ENCODE measurements at regions not wholly inside any gene's neighbourhood (a gene's known extent, or its start where the extent isn't known, plus 50 kb on each side); places are given as distances from the start of the nearest gene placed in this dataset.

- Histone ChIP-seq H3K4me3 (ENCODE audit: low read length) (no peak overlapping the region), H3K9me3 (ENCODE audit: low read length) (no peaks in the 10 kb centered on the region), H3K4me1 (ENCODE audit: insufficient read depth, low read length) (peaks cover 13% of the 10 kb centered on the region), H2AFZ (ENCODE audit: low read depth, low read length) (no peak overlapping the region), H3K36me3 (ENCODE audit: insufficient read depth, low read length) (no peaks in the 10 kb centered on the region), H3K27me3 (ENCODE audit: insufficient read depth, low read length) (no peaks in the 10 kb centered on the region)
Observed at GRCh38 chr13:108451121-108451520, 178.3 kb upstream of the MYO16 start.

GRCh38 chr13:108455320-108455719 is 174.1 kb upstream of the MYO16 start:
- Histone ChIP-seq H3K4me3 (ENCODE audit: low read length) (no peak overlapping the region), H3K27me3 (ENCODE audit: insufficient read depth, low read length) (no peaks in the 10 kb centered on the region), H3K9me3 (ENCODE audit: low read length) (no peaks in the 10 kb centered on the region), H3K36me3 (ENCODE audit: insufficient read depth, low read length) (no peaks in the 10 kb centered on the region), H2AFZ (ENCODE audit: low read depth, low read length) (no peak overlapping the region), H3K4me1 (ENCODE audit: insufficient read depth, low read length) (peaks cover 13% of the 10 kb centered on the region)

DNA sequence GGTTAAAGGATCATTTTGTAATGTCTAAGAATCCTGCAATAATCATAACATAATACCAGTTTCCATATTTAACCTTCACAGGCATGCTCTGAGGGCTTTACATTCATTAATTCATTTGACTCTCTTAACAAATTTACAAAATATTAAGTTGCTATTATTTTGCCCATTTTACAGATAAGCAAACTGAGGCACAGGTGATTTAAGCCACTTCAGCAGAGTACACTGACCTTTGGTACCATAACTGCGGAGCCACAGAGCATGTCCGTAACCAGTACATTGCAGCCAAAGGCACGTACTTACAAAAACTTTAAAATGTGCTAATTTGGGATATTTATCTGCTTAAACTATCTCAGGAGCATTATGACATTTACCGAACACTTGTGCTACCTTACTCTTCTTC is 169.4 kb upstream of the MYO16 start:
- H3K36me3 ChIP-seq (ENCODE audit: insufficient read depth, low read length) = no peaks in the 10 kb centered on the region

GRCh38 chr13:108460746-108461145 is 168.7 kb upstream of the MYO16 start:
- H3K4me3 ChIP-seq (ENCODE audit: low read length) = no peak overlapping the region
- H3K9me3 ChIP-seq (ENCODE audit: low read length) = no peaks in the 10 kb centered on the region
- no peak overlapping the region for H2AFZ ChIP-seq (ENCODE audit: low read depth, low read length)
- no peaks in the 10 kb centered on the region for H3K27me3 ChIP-seq (ENCODE audit: insufficient read depth, low read length)
- H3K36me3 ChIP-seq (ENCODE audit: insufficient read depth, low read length) = no peaks in the 10 kb centered on the region
- peaks cover 10% of the 10 kb centered on the region for H3K4me1 ChIP-seq (ENCODE audit: insufficient read depth, low read length)

More for the DNA sequence above, 169.4 kb upstream of the MYO16 start:
- no peak overlapping the region for H3K4me3 ChIP-seq (ENCODE audit: low read length)
- H2AFZ ChIP-seq (ENCODE audit: low read depth, low read length) = no peak overlapping the region
- no peaks in the 10 kb centered on the region for H3K27me3 ChIP-seq (ENCODE audit: insufficient read depth, low read length)
- peaks cover 10% of the 10 kb centered on the region for H3K4me1 ChIP-seq (ENCODE audit: insufficient read depth, low read length)
- no peaks in the 10 kb centered on the region for H3K9me3 ChIP-seq (ENCODE audit: low read length)

DNA sequence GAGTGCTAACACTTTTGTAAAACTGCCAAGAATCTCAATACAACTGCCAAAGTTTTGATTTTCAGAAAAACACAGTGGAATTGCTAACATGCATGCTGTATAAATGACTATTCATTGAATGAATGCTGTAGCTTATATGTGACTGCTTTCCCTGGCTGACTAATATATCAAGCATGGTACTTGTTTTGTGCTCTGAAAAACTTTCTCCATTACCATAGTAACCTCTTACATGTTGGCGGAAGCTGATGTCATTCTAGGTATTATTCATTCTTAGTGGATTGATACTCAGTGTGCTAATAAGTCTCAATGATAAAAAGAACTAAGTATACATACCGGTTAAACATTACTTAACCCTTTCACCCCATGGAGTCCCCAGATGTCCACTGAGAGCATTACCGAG is 166.1 kb upstream of the MYO16 start:
- Histone ChIP-seq H3K4me3 (ENCODE audit: low read length) (no peak overlapping the region), H3K27me3 (ENCODE audit: insufficient read depth, low read length) (no peaks in the 10 kb centered on the region), H3K4me1 (ENCODE audit: insufficient read depth, low read length) (peaks cover 10% of the 10 kb centered on the region), H2AFZ (ENCODE audit: low read depth, low read length) (peak overlapping the region; percentile 1), H3K36me3 (ENCODE audit: insufficient read depth, low read length) (no peaks in the 10 kb centered on the region), H3K9me3 (ENCODE audit: low read length) (no peaks in the 10 kb centered on the region)

DNA sequence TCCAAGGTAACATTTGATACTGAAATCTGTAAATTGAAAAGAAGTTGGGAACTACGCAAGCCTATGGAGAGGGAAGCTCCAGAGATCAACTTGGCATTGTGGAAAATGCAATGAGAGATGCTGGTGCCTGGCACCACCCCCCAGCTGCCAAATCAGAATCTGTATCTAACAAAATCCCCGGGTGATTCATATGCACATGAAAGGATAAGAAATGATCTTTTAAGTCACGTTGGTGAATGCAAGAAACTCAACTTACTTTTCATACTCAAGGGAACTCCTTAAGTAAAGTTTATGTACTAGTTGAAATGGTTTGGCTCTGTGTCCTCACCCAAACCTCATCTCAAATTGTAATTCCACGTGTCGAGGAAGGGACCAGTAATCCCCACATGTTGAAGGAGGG is 158.5 kb upstream of the MYO16 start:
- H3K4me1 ChIP-seq (ENCODE audit: insufficient read depth, low read length) = no peaks in the 10 kb centered on the region
- no peak overlapping the region for H2AFZ ChIP-seq (ENCODE audit: low read depth, low read length)
- no peaks in the 10 kb centered on the region for H3K27me3 ChIP-seq (ENCODE audit: insufficient read depth, low read length)
- no peaks in the 10 kb centered on the region for H3K9me3 ChIP-seq (ENCODE audit: low read length)
- H3K36me3 ChIP-seq (ENCODE audit: insufficient read depth, low read length) = no peaks in the 10 kb centered on the region
- H3K4me3 ChIP-seq (ENCODE audit: low read length) = no peak overlapping the region

DNA sequence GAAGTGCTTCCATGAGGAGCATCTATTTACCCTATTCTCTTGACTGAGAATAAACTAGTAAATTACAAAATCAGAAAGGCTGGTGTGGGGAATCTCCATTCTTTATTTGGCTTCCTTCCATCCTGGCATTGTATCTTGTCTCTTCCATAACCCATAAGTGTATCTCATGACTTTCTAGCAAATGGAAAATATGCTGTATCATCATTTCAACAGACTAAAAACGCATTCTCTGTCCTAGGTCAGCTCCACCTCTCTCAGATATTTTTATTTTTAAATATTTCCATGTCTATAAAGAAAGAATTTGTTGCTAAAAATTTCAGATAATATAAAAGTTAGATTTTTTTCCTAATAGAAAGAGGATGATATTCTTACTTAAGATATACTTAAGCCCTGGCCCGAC is 154.2 kb upstream of the MYO16 start:
- Histone ChIP-seq H3K4me3 (ENCODE audit: low read length) (no peak overlapping the region), H3K9me3 (ENCODE audit: low read length) (no peaks in the 10 kb centered on the region)

DNA sequence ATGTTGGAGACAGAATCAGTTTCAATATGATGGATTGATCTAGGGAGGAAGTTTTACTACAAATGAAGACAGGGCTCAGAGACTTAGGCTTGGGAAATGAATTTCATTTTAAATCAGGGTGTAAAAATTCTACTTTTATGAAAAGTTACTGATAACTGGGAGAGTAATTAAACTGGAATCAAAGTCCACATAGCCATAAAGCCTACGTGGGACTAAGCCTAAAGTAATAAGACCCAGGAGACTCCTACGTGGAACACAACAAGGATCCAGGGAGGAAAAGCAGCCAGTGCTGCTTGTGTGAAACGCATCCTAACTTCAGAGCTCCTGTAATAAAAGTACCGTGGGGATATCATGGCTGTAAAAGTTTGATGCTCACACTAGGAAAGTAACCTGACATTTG is 152.0 kb upstream of the MYO16 start:
- H3K4me1 ChIP-seq (ENCODE audit: insufficient read depth, low read length) = no peaks in the 10 kb centered on the region
- no peak overlapping the region for H2AFZ ChIP-seq (ENCODE audit: low read depth, low read length)
- H3K4me3 ChIP-seq (ENCODE audit: low read length) = no peak overlapping the region
- no peaks in the 10 kb centered on the region for H3K9me3 ChIP-seq (ENCODE audit: low read length)
- no peaks in the 10 kb centered on the region for H3K36me3 ChIP-seq (ENCODE audit: insufficient read depth, low read length)
- no peaks in the 10 kb centered on the region for H3K27me3 ChIP-seq (ENCODE audit: insufficient read depth, low read length)

More for the DNA sequence above, 154.2 kb upstream of the MYO16 start:
- Histone ChIP-seq H3K27me3 (ENCODE audit: insufficient read depth, low read length) (no peaks in the 10 kb centered on the region), H3K36me3 (ENCODE audit: insufficient read depth, low read length) (no peaks in the 10 kb centered on the region), H3K4me1 (ENCODE audit: insufficient read depth, low read length) (no peaks in the 10 kb centered on the region), H2AFZ (ENCODE audit: low read depth, low read length) (no peak overlapping the region)

DNA sequence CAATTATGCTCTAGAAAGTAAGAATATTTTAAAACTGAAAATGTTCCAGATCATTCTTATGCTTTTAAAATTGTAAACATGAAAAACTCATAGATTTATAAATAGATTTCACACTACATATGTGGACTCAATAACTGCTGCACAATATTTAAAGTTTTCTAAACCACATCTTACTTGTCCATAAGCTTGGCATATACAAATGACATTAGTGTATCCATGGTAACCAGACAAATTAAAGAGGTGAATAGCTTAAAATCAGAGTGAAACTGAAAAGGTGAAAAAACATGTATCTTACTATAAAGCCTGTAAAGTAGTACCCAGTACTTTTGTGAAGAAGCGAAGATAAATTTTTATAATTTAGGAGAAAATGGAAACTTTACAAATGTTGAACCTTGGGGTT is 151.2 kb upstream of the MYO16 start:
- Histone ChIP-seq H2AFZ (ENCODE audit: low read depth, low read length) (no peak overlapping the region), H3K4me1 (ENCODE audit: insufficient read depth, low read length) (no peaks in the 10 kb centered on the region), H3K36me3 (ENCODE audit: insufficient read depth, low read length) (no peaks in the 10 kb centered on the region), H3K9me3 (ENCODE audit: low read length) (no peaks in the 10 kb centered on the region), H3K27me3 (ENCODE audit: insufficient read depth, low read length) (no peaks in the 10 kb centered on the region), H3K4me3 (ENCODE audit: low read length) (no peak overlapping the region)

GRCh38 chr13:108483981-108484380 is 145.4 kb upstream of the MYO16 start:
- Histone ChIP-seq H3K9me3 (ENCODE audit: low read length) (no peaks in the 10 kb centered on the region), H3K4me1 (ENCODE audit: insufficient read depth, low read length) (no peaks in the 10 kb centered on the region), H3K36me3 (ENCODE audit: insufficient read depth, low read length) (no peaks in the 10 kb centered on the region), H3K4me3 (ENCODE audit: low read length) (no peak overlapping the region), H3K27me3 (ENCODE audit: insufficient read depth, low read length) (no peaks in the 10 kb centered on the region), H2AFZ (ENCODE audit: low read depth, low read length) (no peak overlapping the region)

GRCh38 chr13:108486096-108486495 is 143.3 kb upstream of the MYO16 start:
- Histone ChIP-seq H3K4me3 (ENCODE audit: low read length) (no peak overlapping the region), H3K27me3 (ENCODE audit: insufficient read depth, low read length) (no peaks in the 10 kb centered on the region), H2AFZ (ENCODE audit: low read depth, low read length) (no peak overlapping the region), H3K9me3 (ENCODE audit: low read length) (no peaks in the 10 kb centered on the region), H3K4me1 (ENCODE audit: insufficient read depth, low read length) (no peaks in the 10 kb centered on the region), H3K36me3 (ENCODE audit: insufficient read depth, low read length) (no peaks in the 10 kb centered on the region)

GRCh38 chr13:108494991-108495645 is 134.3 kb upstream of the MYO16 start:
- H3K4me1 ChIP-seq (ENCODE audit: insufficient read depth, low read length) = peaks cover 25% of the 10 kb centered on the region
- H3K27me3 ChIP-seq (ENCODE audit: insufficient read depth, low read length) = no peaks in the 10 kb centered on the region

GRCh38 chr13:108495646-108496361 is 133.6 kb upstream of the MYO16 start:
- Histone ChIP-seq H2AFZ (ENCODE audit: low read depth, low read length) (peak overlapping the region; percentile 87), H3K4me1 (ENCODE audit: insufficient read depth, low read length) (peaks cover 25% of the 10 kb centered on the region), H3K27me3 (ENCODE audit: insufficient read depth, low read length) (no peaks in the 10 kb centered on the region), H3K4me3 (ENCODE audit: low read length) (peak overlapping the region; percentile 53), H3K9me3 (ENCODE audit: low read length) (no peaks in the 10 kb centered on the region), H3K36me3 (ENCODE audit: insufficient read depth, low read length) (no peaks in the 10 kb centered on the region)

More at GRCh38 chr13:108494991-108495645, 134.3 kb upstream of the MYO16 start:
- peak overlapping the region; percentile 53 for H3K4me3 ChIP-seq (ENCODE audit: low read length)
- H2AFZ ChIP-seq (ENCODE audit: low read depth, low read length) = peak overlapping the region; percentile 87
- no peaks in the 10 kb centered on the region for H3K36me3 ChIP-seq (ENCODE audit: insufficient read depth, low read length)
- no peaks in the 10 kb centered on the region for H3K9me3 ChIP-seq (ENCODE audit: low read length)

Measured in neuron (in vitro differentiated cells).